ENCODE measurements at regions not wholly inside any gene's neighbourhood (a gene's known extent, or its start where the extent isn't known, plus 50 kb on each side); places are given as distances from the start of the nearest gene placed in this dataset.

DNA sequence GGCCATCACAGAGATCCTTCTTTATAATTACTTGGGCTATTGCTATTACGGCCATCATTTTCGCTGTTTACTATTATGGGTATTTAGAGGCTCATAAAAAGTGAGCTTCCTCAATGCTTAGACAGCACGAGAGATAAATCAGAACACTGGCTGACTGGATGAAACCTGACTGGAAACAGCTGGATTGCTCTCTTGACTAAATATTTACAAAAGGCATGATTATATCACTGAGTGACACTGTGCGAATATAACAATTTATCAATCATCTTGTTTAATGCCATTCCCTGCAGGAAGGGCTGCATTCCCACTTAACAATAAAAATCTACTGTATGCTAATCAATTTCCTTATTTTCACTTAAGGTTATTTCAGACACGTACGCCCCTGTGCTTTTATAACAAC is 260.1 kb upstream of the ARID1B start:
- no peaks in the 10 kb centered on the region for H3K4me1 ChIP-seq (replicated peaks)
- H3K27ac ChIP-seq: no peak overlapping the region
- WGBS: 21% methylated on average over 6 of the region's 6 CpGs
- intact Hi-C loops (cut with DNase I): no loop called here
- TF ChIP-seq POLR2AphosphoS5 (IDR thresholded peaks at IDR 0.05): peak; percentile 14
- no peak for TF ChIP-seq POLR2A (IDR thresholded peaks at IDR 0.05)
- no peaks in the 10 kb centered on the region for H3K36me3 ChIP-seq
- no peak overlapping the region for H3K4me3 ChIP-seq
- DNase-seq (ENCODE audit: low spot score): no peak
- H3K9me3 ChIP-seq: no peaks in the 10 kb centered on the region
- H3K27me3 ChIP-seq (replicated peaks; ENCODE audit: insufficient read depth): no peaks in the 10 kb centered on the region

DNA sequence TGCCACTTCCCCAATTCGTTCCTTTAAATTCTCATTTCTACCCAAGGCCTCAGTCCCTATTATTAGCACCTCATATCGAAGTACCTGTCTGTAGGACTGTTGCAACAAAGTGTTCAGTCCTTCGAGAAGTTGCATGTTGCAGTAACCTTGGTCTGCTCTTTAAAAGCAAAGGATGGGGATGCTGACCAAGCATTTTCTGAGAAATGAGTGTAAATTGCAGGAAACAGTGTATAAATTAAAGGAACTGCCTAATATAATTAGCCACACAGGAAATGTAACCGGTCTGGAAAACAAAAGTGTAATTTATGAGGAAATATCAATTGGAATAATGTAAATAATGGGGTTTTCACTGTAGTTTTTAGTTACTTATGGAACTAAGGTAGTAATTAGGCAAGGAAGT is 261.9 kb upstream of the ARID1B start:
- H3K4me1 ChIP-seq (replicated peaks): no peaks in the 10 kb centered on the region
- WGBS: 78% methylated on average over 4 of the region's 4 CpGs
- no peak overlapping the region for H3K27ac ChIP-seq
- H3K9me3 ChIP-seq: no peaks in the 10 kb centered on the region
- intact Hi-C loops (cut with DNase I): no loop called here
- no peaks in the 10 kb centered on the region for H3K36me3 ChIP-seq
- H3K4me3 ChIP-seq: no peak overlapping the region
- H3K27me3 ChIP-seq (replicated peaks; ENCODE audit: insufficient read depth): no peaks in the 10 kb centered on the region
- TF ChIP-seq POLR2AphosphoS5 (IDR thresholded peaks at IDR 0.05) (no peak), POLR2A (IDR thresholded peaks at IDR 0.05) (no peak)
- TF ChIP-seq, protein P1, sequence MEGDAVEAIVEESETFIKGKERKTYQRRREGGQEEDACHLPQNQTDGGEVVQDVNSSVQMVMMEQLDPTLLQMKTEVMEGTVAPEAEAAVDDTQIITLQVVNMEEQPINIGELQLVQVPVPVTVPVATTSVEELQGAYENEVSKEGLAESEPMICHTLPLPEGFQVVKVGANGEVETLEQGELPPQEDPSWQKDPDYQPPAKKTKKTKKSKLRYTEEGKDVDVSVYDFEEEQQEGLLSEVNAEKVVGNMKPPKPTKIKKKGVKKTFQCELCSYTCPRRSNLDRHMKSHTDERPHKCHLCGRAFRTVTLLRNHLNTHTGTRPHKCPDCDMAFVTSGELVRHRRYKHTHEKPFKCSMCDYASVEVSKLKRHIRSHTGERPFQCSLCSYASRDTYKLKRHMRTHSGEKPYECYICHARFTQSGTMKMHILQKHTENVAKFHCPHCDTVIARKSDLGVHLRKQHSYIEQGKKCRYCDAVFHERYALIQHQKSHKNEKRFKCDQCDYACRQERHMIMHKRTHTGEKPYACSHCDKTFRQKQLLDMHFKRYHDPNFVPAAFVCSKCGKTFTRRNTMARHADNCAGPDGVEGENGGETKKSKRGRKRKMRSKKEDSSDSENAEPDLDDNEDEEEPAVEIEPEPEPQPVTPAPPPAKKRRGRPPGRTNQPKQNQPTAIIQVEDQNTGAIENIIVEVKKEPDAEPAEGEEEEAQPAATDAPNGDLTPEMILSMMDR (IDR thresholded peaks at IDR 0.05): no peak
- no peak for DNase-seq (ENCODE audit: low spot score)

DNA sequence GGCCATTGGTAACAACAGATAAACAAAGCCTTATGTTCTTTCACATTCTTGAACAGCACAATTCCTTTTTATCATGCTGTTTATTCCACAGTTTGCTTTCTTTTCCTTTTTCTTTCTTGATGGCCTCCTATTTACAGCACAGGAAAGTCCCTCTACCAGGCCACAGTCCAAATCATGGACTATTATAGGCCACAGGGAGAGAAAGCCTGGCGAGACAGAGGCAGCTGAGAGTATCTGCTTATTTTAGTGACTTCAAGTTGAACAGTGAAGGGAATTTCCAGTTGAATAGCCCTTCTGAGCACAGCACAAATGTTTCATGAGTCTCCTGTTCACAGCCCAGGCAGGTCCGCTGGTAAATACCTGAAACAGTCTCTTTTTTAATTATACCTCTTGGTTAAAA is 263.7 kb upstream of the ARID1B start:
- Histone ChIP-seq H3K36me3 (no peaks in the 10 kb centered on the region), H3K4me1 (replicated peaks) (no peaks in the 10 kb centered on the region), H3K27me3 (replicated peaks; ENCODE audit: insufficient read depth) (no peaks in the 10 kb centered on the region), H3K9me3 (no peaks in the 10 kb centered on the region), H3K27ac (no peak overlapping the region), H3K4me3 (no peak overlapping the region)
- intact Hi-C loops (cut with DNase I): no loop called here
- WGBS: 60% methylated on average over 2 of the region's 2 CpGs
- TF ChIP-seq POLR2AphosphoS5 (IDR thresholded peaks at IDR 0.05): no peak
- TF ChIP-seq, protein P1 (IDR thresholded peaks at IDR 0.05): no peak
- TF ChIP-seq POLR2A (IDR thresholded peaks at IDR 0.05): no peak
- DNase-seq (ENCODE audit: low spot score): no peak

DNA sequence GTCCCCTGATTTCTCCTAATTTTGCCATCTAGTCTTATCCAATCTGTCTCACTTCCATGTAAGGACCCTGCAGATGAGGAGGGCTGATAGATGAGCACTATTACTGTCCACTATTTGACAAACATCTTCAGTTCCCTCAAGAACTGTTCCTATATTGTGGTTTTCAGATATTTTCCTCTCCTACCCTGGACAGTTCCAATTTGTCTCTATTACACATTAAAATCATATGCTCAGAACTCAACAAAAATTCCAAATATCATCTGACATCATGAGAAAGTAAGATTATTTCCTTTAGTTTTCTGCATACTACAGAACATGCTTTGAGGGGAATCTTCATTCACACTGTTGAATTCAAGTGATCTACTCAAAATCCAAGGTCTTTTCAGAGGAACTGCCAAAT is 265.6 kb upstream of the ARID1B start:
- no peaks in the 10 kb centered on the region for H3K9me3 ChIP-seq
- no peak overlapping the region for H3K4me3 ChIP-seq
- no peaks in the 10 kb centered on the region for H3K27me3 ChIP-seq (replicated peaks; ENCODE audit: insufficient read depth)
- no peak for DNase-seq (ENCODE audit: low spot score)
- no peaks in the 10 kb centered on the region for H3K4me1 ChIP-seq (replicated peaks)
- intact Hi-C loops (cut with DNase I): no loop called here
- H3K27ac ChIP-seq: no peak overlapping the region
- no peaks in the 10 kb centered on the region for H3K36me3 ChIP-seq
- no peak for TF ChIP-seq POLR2AphosphoS5 (IDR thresholded peaks at IDR 0.05)
- TF ChIP-seq, protein P1 (IDR thresholded peaks at IDR 0.05): no peak
- no peak for TF ChIP-seq POLR2A (IDR thresholded peaks at IDR 0.05)

DNA sequence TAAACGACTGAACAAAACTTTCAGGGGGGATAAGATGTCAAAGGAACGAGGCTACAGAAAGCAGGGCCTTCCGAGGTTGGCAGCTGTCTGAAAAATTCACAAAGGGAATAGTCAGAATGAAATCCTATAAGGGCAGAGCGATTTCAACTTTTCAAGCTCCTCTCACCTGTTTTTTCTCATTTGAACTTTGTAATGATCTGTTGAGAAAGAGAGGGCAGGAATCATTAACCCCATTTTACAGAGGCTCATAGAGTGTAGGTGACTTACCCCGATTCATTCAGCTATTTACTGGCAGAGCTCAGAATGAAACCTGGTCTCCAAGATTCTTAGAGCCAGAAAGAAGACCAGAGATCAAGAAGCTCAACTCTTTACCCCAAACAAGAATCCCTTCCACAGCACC is 266.1 kb upstream of the ARID1B start:
- Histone ChIP-seq H3K36me3 (no peaks in the 10 kb centered on the region), H3K27me3 (replicated peaks; ENCODE audit: insufficient read depth) (no peaks in the 10 kb centered on the region), H3K4me3 (no peak overlapping the region), H3K4me1 (replicated peaks) (no peaks in the 10 kb centered on the region), H3K27ac (no peak overlapping the region), H3K9me3 (no peaks in the 10 kb centered on the region)
- DNase-seq (ENCODE audit: low spot score): no peak
- intact Hi-C loops (cut with DNase I): no loop called here
- WGBS: 34% methylated on average over 5 of the region's 5 CpGs
- TF ChIP-seq, protein P1 (IDR thresholded peaks at IDR 0.05): no peak
- no peak for TF ChIP-seq POLR2A (IDR thresholded peaks at IDR 0.05)
- no peak for TF ChIP-seq POLR2AphosphoS5 (IDR thresholded peaks at IDR 0.05)

All from prostate gland (tissue), 2 donors.